BLaER1 (cell line): ENCODE measurements at regions not wholly inside any gene's neighbourhood (a gene's known extent, or its start where the extent isn't known, plus 50 kb on each side); places are given as distances from the start of the nearest gene placed in this dataset.

Experiments
- H3K27ac ChIP-seq: shearing (Covaris generic); formaldehyde crosslinking; 2 replicates; pipeline ENCODE4 v1.8.1; 2022
- H3K27me3 ChIP-seq: shearing (Covaris generic); formaldehyde crosslinking; 2 replicates; pipeline ENCODE4 v1.8.1; 2022
- H3K36me3 ChIP-seq: shearing (Covaris generic); formaldehyde crosslinking; 2 replicates; pipeline ENCODE4 v1.8.1; 2022
- H3K4me1 ChIP-seq: shearing (Covaris generic); formaldehyde crosslinking; 2 replicates; pipeline ENCODE4 v1.8.1; 2022
- H3K4me2 ChIP-seq: shearing (Covaris generic); formaldehyde crosslinking; 2 replicates; pipeline ENCODE4 v1.8.1; 2022
- H3K4me3 ChIP-seq: shearing (Covaris generic); formaldehyde crosslinking; 2 replicates; pipeline ENCODE4 v1.8.1; 2022
- H3K9ac ChIP-seq: shearing (Covaris generic); formaldehyde crosslinking; 2 replicates; pipeline ENCODE4 v1.8.1; 2022
- H3K9me3 ChIP-seq: shearing (Covaris generic); formaldehyde crosslinking; 2 replicates; pipeline ENCODE4 v1.8.1; 2022
- H4K20me1 ChIP-seq: shearing (Covaris generic); formaldehyde crosslinking; 2 replicates; pipeline ENCODE4 v1.8.1; 2022
- Cebpa-rat ChIP-seq: shearing (Covaris generic); IDR thresholded peaks from 2 replicates; pipeline ENCODE4 v1.8.1; 2022

DNA sequence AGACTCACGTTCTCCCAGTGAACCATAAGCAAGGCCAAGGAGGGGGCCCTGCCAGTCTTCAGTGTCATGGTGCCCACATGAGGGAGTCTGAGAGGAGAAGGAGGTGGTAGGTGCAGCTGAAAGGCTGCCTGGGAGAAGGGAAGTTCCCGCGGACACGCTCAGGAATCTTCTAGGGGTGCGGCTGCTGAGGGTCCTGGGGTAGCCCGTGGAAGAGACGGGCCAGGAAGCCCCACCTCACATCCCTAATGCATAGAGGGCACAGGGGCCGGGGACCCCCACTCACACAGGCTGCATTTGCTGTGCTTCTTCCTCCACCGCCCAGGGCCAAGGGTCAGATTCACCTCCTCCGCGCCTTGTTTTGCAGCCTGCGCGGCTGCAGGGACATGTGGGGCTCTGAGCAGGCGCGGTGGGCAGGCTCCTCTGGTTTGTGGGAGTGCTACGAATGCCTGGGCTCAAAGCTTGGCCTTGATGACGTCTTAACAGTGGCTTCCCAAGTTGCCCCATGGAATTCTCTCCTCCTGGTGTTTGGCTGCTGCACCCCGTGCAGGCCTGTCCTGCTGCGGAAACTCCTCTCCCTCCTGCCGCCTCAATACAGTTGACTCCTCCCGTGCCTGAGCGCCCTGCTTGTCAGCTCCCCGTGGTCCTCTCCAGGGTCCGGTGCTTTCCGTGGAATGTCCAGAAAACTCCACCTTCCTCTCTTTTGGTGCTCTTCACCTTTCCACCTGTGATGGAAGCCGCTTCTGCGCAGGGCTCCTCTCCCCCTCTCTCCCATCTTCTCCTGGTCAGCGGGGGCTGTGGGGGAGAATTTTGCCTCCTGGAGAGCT is 95.7 kb downstream of the VAPA start:
- H4K20me1 ChIP-seq, result no peaks in the 10 kb centered on the region
- H3K9ac ChIP-seq, result no peak overlapping the region
- no peak for TF ChIP-seq Cebpa-rat

GRCh38 chr18:10010611-10011015 is 96.8 kb downstream of the VAPA start:
- H3K27ac ChIP-seq, result no peak overlapping the region

More for the DNA sequence above, 95.7 kb downstream of the VAPA start:
- Histone ChIP-seq H3K36me3 (no peaks in the 10 kb centered on the region), H3K27ac (no peak overlapping the region), H3K4me1 (peaks cover 53% of the 10 kb centered on the region), H3K9me3 (peaks cover 6% of the 10 kb centered on the region; the same call in 1 of the 2 replicates), H3K27me3 (no peaks in the 10 kb centered on the region), H3K4me2 (no peak overlapping the region), H3K4me3 (no peak overlapping the region)

GRCh38 chr18:10011061-10011460 is 97.2 kb downstream of the VAPA start:
- Histone ChIP-seq H3K9ac (no peak overlapping the region), H4K20me1 (no peaks in the 10 kb centered on the region), H3K9me3 (peaks cover 6% of the 10 kb centered on the region; the same call in 1 of the 2 replicates), H3K36me3 (no peaks in the 10 kb centered on the region), H3K4me2 (peak overlapping the region; percentile 26), H3K4me1 (peaks cover 64% of the 10 kb centered on the region), H3K27me3 (no peaks in the 10 kb centered on the region), H3K27ac (no peak overlapping the region), H3K4me3 (no peak overlapping the region)
- no peak for TF ChIP-seq Cebpa-rat

More at GRCh38 chr18:10010611-10011015, 96.8 kb downstream of the VAPA start:
- H3K4me1 ChIP-seq, result peaks cover 59% of the 10 kb centered on the region
- H3K4me3 ChIP-seq, result no peak overlapping the region
- H3K4me2 ChIP-seq, result peak overlapping the region; percentile 26
- H3K36me3 ChIP-seq, result no peaks in the 10 kb centered on the region
- peaks cover 6% of the 10 kb centered on the region; the same call in 1 of the 2 replicates for H3K9me3 ChIP-seq
- H3K27me3 ChIP-seq, result no peaks in the 10 kb centered on the region
- H3K9ac ChIP-seq, result no peak overlapping the region
- TF ChIP-seq Cebpa-rat, result no peak
- no peaks in the 10 kb centered on the region for H4K20me1 ChIP-seq

- no peak for TF ChIP-seq Cebpa-rat
- no peak overlapping the region for H3K27ac ChIP-seq
- H3K9me3 ChIP-seq, result peaks cover 6% of the 10 kb centered on the region; the same call in 1 of the 2 replicates
- H4K20me1 ChIP-seq, result no peaks in the 10 kb centered on the region
- H3K4me3 ChIP-seq, result no peak overlapping the region
- H3K27me3 ChIP-seq, result no peaks in the 10 kb centered on the region
- H3K4me2 ChIP-seq, result peak overlapping the region; percentile 87; the same call in 1 of the 2 replicates
- no peak overlapping the region for H3K9ac ChIP-seq
- peaks cover 64% of the 10 kb centered on the region for H3K4me1 ChIP-seq
- H3K36me3 ChIP-seq, result no peaks in the 10 kb centered on the region
Measured at GRCh38 chr18:10011751-10012150, 97.9 kb downstream of the VAPA start.

- TF ChIP-seq Cebpa-rat, result no peak
- no peak overlapping the region for H3K9ac ChIP-seq
- H3K9me3 ChIP-seq, result peaks cover 6% of the 10 kb centered on the region; the same call in 1 of the 2 replicates
- peaks cover 72% of the 10 kb centered on the region for H3K4me1 ChIP-seq
- H3K4me2 ChIP-seq, result peak overlapping the region; percentile 87; the same call in 1 of the 2 replicates
- no peaks in the 10 kb centered on the region for H3K36me3 ChIP-seq
- H4K20me1 ChIP-seq, result no peaks in the 10 kb centered on the region
- H3K27me3 ChIP-seq, result no peaks in the 10 kb centered on the region
- H3K27ac ChIP-seq, result 0 out of 2 replicates have a peak overlapping the region, but pooled peaks have one; percentile 69
- H3K4me3 ChIP-seq, result no peak overlapping the region
Measured at GRCh38 chr18:10012526-10012925, 98.7 kb downstream of the VAPA start.

DNA sequence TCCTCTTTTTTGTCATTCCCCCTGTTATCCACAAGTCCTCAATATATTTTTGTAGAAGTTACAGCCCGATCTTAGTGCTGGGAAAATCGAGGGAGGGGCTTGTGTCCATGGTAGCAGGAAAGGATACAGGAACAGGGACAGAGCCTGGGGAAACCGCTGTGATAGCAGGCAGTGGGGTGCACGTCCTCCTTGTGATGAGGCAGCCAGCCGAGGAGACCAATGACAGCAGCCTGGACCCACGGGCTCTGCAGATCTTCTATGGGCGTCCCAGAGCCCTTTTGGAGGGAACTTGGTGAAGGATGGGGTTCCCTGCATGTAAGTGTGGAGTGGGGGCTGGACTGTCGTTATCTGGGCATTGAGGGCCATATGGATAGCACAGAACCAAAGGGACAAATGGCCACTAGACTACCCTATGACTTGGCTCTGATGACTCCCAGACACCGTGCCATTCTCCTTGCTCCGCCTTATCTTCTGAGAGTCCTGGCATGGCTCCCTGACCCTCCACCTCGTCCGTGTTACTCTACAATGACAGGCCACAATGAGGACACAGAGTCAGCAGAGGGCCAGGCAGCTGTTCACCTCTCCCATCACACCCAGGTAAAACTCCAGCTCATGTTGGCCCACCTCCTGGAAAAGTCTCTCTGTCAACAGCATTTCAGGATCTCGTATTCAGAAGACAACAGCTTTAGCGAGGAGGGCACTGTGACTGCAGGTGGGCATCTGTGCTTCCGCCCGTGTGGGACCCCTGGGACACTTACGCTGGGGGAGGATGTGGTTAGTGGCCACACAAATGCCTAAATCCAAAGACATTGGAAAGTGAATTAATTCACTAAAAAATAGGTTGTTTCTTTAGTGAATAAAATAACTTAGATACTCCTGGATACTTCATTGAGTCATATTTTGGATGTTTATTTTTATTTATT is 100.1 kb downstream of the VAPA start:
- Histone ChIP-seq H4K20me1 (no peaks in the 10 kb centered on the region), H3K27ac (peak overlapping the region; percentile 69), H3K4me3 (peak overlapping the region; percentile 1; the same call in 1 of the 2 replicates), H3K4me1 (peaks cover 80% of the 10 kb centered on the region), H3K27me3 (no peaks in the 10 kb centered on the region), H3K36me3 (no peaks in the 10 kb centered on the region), H3K9ac (peak overlapping the region; percentile 6; the same call in 1 of the 2 replicates), H3K4me2 (peak overlapping the region; percentile 87), H3K9me3 (peaks cover 6% of the 10 kb centered on the region; the same call in 1 of the 2 replicates)
- TF ChIP-seq Cebpa-rat, result no peak

GRCh38 chr18:10015288-10015701 is 101.5 kb downstream of the VAPA start:
- H3K4me3 ChIP-seq, result no peak overlapping the region
- H3K9ac ChIP-seq, result no peak overlapping the region; the same call in 1 of the 2 replicates
- no peaks in the 10 kb centered on the region for H3K27me3 ChIP-seq
- H3K9me3 ChIP-seq, result no peaks in the 10 kb centered on the region
- peaks cover 84% of the 10 kb centered on the region for H3K4me1 ChIP-seq
- no peak for TF ChIP-seq Cebpa-rat
- no peaks in the 10 kb centered on the region for H4K20me1 ChIP-seq
- H3K27ac ChIP-seq, result peak overlapping the region; percentile 69
- H3K4me2 ChIP-seq, result peak overlapping the region; percentile 87
- H3K36me3 ChIP-seq, result no peaks in the 10 kb centered on the region

DNA sequence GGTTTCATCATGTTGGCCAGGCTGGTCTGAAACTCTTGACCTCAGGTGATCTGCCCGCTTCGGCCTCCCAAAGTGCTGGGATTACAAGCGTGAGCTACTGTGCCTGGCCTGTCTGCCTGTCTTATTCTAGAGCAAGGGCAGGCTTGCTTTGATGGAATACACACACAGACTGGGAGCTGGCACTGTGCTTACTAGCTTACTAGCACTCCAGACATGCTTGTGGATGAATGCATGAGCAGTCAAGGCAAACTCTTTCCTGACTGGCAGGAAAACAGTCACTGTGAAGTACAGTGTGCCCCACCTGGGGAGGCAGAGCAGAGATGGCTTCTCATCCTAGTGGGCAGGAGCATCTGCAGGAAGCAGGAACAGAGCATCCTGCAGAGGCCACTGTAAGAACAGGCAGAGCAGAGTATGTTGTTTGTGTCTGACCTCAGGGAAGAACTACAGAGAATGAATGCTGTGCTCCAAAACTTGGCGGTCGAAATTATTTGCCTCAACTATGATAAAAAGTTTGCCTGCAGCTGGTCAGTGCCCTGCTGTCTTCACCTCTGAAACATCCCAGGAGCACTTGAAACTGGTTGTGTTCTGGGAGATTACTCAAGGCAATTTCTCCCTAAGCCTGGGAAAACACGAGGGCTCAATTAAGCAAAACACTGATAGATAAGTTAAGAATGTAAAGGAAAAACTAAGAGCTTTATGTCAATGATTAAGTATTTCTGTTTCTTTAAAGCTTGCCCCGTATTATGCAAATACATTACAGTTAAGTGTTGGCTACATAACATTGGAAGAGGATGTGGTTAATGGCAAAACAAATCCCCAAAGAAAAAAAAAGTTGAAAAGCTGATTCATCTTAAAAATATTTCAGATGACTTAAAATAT is 102.4 kb downstream of the VAPA start:
- H3K4me3 ChIP-seq, result no peak overlapping the region
- peak overlapping the region; percentile 69 for H3K27ac ChIP-seq

DNA sequence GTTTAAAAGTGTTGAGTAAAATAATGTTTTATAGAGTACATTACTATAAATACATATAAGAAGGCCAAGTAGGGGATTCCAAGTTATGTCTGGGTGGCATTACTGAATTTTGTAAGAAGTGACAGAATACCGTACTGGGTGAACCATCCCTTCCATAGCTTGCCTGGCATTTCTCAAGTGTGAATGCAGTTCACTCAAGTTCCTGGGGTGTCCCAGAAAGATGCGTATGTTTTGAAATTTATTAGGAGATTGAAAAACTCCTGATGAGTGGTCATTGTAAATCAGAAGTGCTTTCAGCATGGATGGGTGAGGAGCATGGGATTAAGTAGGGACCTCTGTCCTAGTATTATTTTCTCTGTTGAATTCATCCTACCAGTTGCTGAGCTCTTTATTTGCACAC is 103.2 kb downstream of the VAPA start:
- Histone ChIP-seq H3K9ac (no peak overlapping the region), H3K27me3 (no peaks in the 10 kb centered on the region), H3K4me3 (no peak overlapping the region), H3K36me3 (no peaks in the 10 kb centered on the region), H3K9me3 (no peaks in the 10 kb centered on the region), H3K27ac (peak overlapping the region; percentile 69), H3K4me2 (peak overlapping the region; percentile 87), H4K20me1 (no peaks in the 10 kb centered on the region), H3K4me1 (peaks cover 71% of the 10 kb centered on the region)
- TF ChIP-seq Cebpa-rat, result no peak

More for the DNA sequence above, 102.4 kb downstream of the VAPA start:
- H4K20me1 ChIP-seq, result no peaks in the 10 kb centered on the region
- H3K9ac ChIP-seq, result no peak overlapping the region
- no peaks in the 10 kb centered on the region for H3K36me3 ChIP-seq
- TF ChIP-seq Cebpa-rat, result no peak
- peak overlapping the region; percentile 87 for H3K4me2 ChIP-seq
- peaks cover 80% of the 10 kb centered on the region for H3K4me1 ChIP-seq
- H3K9me3 ChIP-seq, result no peaks in the 10 kb centered on the region
- H3K27me3 ChIP-seq, result no peaks in the 10 kb centered on the region
